DND-41 (cell line): ENCODE measurements at regions not wholly inside any gene's neighbourhood (a gene's known extent, or its start where the extent isn't known, plus 50 kb on each side); places are given as distances from the start of the nearest gene placed in this dataset.

ENCODE experiments used
- ATAC-seq: fragments of 200-7000 bp; cut with Tn5 transposase; 3 replicates; pipeline ENCODE4 v1.9.1; 2021; ENCODE audit warnings: low read depth; ENCODE audit not compliant: insufficient read depth
- DNase-seq: peaks from one replicate; pipeline ENCODE4 v3.0.0-alpha.2; 2020
- H2AFZ ChIP-seq: 2 replicates; pipeline ENCODE4 v1.6.0; 2012; ENCODE audit warnings: low read depth, low read length
- H3K27ac ChIP-seq: 2 replicates; pipeline ENCODE4 v1.5.1; 2012; ENCODE audit warnings: low read length, inconsistent platforms
- H3K27me3 ChIP-seq: fragments of 200-600 bp; sonication (generic); 2 replicates; pipeline ENCODE4 v1.6.0; 2012; ENCODE audit warnings: low read length, mild to moderate bottlenecking, inconsistent platforms; ENCODE audit not compliant: insufficient read depth, poor library complexity
- H3K36me3 ChIP-seq: 2 replicates; pipeline ENCODE4 v1.5.1; 2012; ENCODE audit warnings: low read length, inconsistent platforms; ENCODE audit not compliant: insufficient read depth
- H3K4me1 ChIP-seq: 2 replicates; pipeline ENCODE4 v1.5.1; 2012; ENCODE audit warnings: mild to moderate bottlenecking, low read length; ENCODE audit not compliant: insufficient read depth
- H3K4me2 ChIP-seq: 2 replicates; pipeline ENCODE4 v1.6.0; 2012; ENCODE audit warnings: mild to moderate bottlenecking, moderate library complexity, low read length, inconsistent platforms; ENCODE audit not compliant: insufficient read depth
- H3K4me3 ChIP-seq, 2 experiments: fragments of 200-600 bp in 1 of 2; shearing (Covaris generic) in 1 of 2; 2 replicates each; pipeline ENCODE4 v1.5.1; 2012 to 2016; ENCODE audit warnings: inconsistent platforms in 2 of 2, low read length in 2 of 2, mild to moderate bottlenecking in 2 of 2, low read depth in 1 of 2, moderate library complexity in 1 of 2
- H3K79me2 ChIP-seq: 2 replicates; pipeline ENCODE4 v1.6.0; 2012; ENCODE audit warnings: low read length, inconsistent platforms; ENCODE audit not compliant: insufficient read depth
- H3K9ac ChIP-seq: 2 replicates; pipeline ENCODE4 v1.6.0; 2012; ENCODE audit warnings: low read depth, mild to moderate bottlenecking, inconsistent platforms, low read length, moderate library complexity
- H3K9me3 ChIP-seq: 2 replicates; pipeline ENCODE4 v1.5.1; 2012; ENCODE audit warnings: low read length, moderate library complexity, mild to moderate bottlenecking, inconsistent platforms; ENCODE audit not compliant: insufficient read depth, severe bottlenecking
- H4K20me1 ChIP-seq: 2 replicates; pipeline ENCODE4 v1.6.0; 2012; ENCODE audit warnings: low read length; ENCODE audit not compliant: insufficient read depth
- CTCF ChIP-seq: IDR thresholded peaks from 2 replicates; pipeline ENCODE4 v1.5.1; 2012; ENCODE audit warnings: borderline replicate concordance, low read length, moderate library complexity, mild to moderate bottlenecking; ENCODE audit not compliant: poor library complexity, severe bottlenecking; ENCODE audit errors: extremely low read depth
- EZH2 ChIP-seq: IDR thresholded peaks from 3 replicates; pipeline ENCODE4 v1.6.1; 2012; ENCODE audit warnings: borderline replicate concordance, low read depth, mild to moderate bottlenecking, moderate library complexity, low read length, inconsistent platforms; ENCODE audit not compliant: severe bottlenecking

- Histone ChIP-seq H3K9me3 (no peaks in the 10 kb centered on the region), H2AFZ (no peak overlapping the region), H3K79me2 (no peaks in the 10 kb centered on the region), H3K4me2 (no peak overlapping the region), H3K9ac (no peak overlapping the region), H3K4me1 (no peaks in the 10 kb centered on the region), H4K20me1 (no peaks in the 10 kb centered on the region), H3K36me3 (no peaks in the 10 kb centered on the region), H3K4me3 (no peak overlapping the region), H3K27ac (no peak overlapping the region), H3K27me3 (no peaks in the 10 kb centered on the region)
- no peak for TF ChIP-seq CTCF
- no peak for TF ChIP-seq EZH2
- ATAC-seq (no peak), DNase-seq (no peak)
These were observed 1973.3 kb downstream of the OLFM4 start for GRCh38 chr13:55001881-55002280.

GRCh38 chr13:55007681-55008080, 1979.1 kb downstream of the OLFM4 start:
- DNase-seq (no peak), ATAC-seq (no peak)
- Histone ChIP-seq H3K27ac (no peak overlapping the region), H4K20me1 (no peaks in the 10 kb centered on the region), H3K36me3 (no peaks in the 10 kb centered on the region), H3K9me3 (no peaks in the 10 kb centered on the region), H3K4me3 (no peak overlapping the region), H3K4me2 (no peak overlapping the region), H2AFZ (no peak overlapping the region), H3K79me2 (no peaks in the 10 kb centered on the region), H3K27me3 (no peaks in the 10 kb centered on the region), H3K9ac (no peak overlapping the region), H3K4me1 (no peaks in the 10 kb centered on the region)
- no peak for TF ChIP-seq CTCF
- no peak for TF ChIP-seq EZH2

- Histone ChIP-seq H3K4me1 (no peaks in the 10 kb centered on the region), H3K9me3 (no peaks in the 10 kb centered on the region), H3K4me3 (no peak overlapping the region), H3K27me3 (no peaks in the 10 kb centered on the region), H4K20me1 (no peaks in the 10 kb centered on the region), H3K9ac (no peak overlapping the region), H3K27ac (no peak overlapping the region), H2AFZ (no peak overlapping the region), H3K79me2 (no peaks in the 10 kb centered on the region), H3K4me2 (no peak overlapping the region), H3K36me3 (no peaks in the 10 kb centered on the region)
- no peak for DNase-seq
- no peak for ATAC-seq
- no peak for TF ChIP-seq CTCF
These were observed 1984.4 kb downstream of the OLFM4 start for GRCh38 chr13:55013051-55013450.

GRCh38 chr13:55029280-55029679, 2000.7 kb downstream of the OLFM4 start:
- H3K4me3 ChIP-seq = no peak overlapping the region
- H3K27me3 ChIP-seq = no peaks in the 10 kb centered on the region
- no peak overlapping the region for H3K4me2 ChIP-seq
- no peaks in the 10 kb centered on the region for H3K79me2 ChIP-seq
- DNase-seq (no peak), ATAC-seq (no peak)
- H2AFZ ChIP-seq = no peak overlapping the region
- no peak for TF ChIP-seq EZH2
- no peak for TF ChIP-seq CTCF
- H3K9ac ChIP-seq = no peak overlapping the region
- H4K20me1 ChIP-seq = no peaks in the 10 kb centered on the region
- H3K4me1 ChIP-seq = no peaks in the 10 kb centered on the region
- no peak overlapping the region for H3K27ac ChIP-seq
- H3K9me3 ChIP-seq = peaks cover 9% of the 10 kb centered on the region
- no peaks in the 10 kb centered on the region for H3K36me3 ChIP-seq
